ENCODE measurements at regions not wholly inside any gene's neighbourhood (a gene's known extent, or its start where the extent isn't known, plus 50 kb on each side); places are given as distances from the start of the nearest gene placed in this dataset.

GRCh38 chr3:150216041-150216811 lies 191.9 kb upstream of the TSC22D2 start:
- TF ChIP-seq SUZ12 (IDR thresholded peaks at IDR 0.05; ENCODE audit: extremely low read depth, insufficient read depth, insufficient read length) (no peak), YY1 (IDR thresholded peaks at IDR 0.05; ENCODE audit: insufficient read depth, insufficient read length) (no peak)

Measured in NT2/D1 (cell line).